Skeletal muscle cell (primary cell): ENCODE measurements at regions not wholly inside any gene's neighbourhood (a gene's known extent, or its start where the extent isn't known, plus 50 kb on each side); places are given as distances from the start of the nearest gene placed in this dataset.

Source experiments
- DNase-seq: peaks from one replicate; pipeline ENCODE4 v3.0.0-alpha.2; 2010; ENCODE audit warnings: low read depth
- H3K4me3 ChIP-seq: 2 replicates; pipeline ENCODE4 v1.5.1; 2011; ENCODE audit warnings: low read depth, mild to moderate bottlenecking, control low read depth, low read length, moderate library complexity

DNA sequence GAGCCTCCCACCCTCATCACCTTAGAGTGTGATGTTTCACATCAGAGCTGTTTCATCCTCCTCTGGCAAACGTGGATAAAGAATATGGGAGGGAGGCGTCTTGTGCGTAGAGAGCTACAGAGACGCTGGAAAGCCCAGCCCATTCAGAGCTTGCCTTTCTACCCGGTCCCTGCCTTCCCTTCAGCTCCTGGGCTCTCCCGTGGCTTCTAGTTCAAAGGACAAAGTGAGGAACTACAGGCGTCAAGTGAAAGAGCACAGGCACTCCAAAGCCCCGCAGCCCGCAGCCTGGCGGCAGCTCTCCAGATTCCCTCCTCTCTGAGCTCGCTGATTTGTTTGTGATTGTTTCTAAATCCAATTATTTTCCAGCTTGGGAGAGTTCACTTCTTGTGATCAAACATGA is 197.1 kb upstream of the IGF1R start:
- DNase-seq = no peak
- no peak overlapping the region for H3K4me3 ChIP-seq

DNA sequence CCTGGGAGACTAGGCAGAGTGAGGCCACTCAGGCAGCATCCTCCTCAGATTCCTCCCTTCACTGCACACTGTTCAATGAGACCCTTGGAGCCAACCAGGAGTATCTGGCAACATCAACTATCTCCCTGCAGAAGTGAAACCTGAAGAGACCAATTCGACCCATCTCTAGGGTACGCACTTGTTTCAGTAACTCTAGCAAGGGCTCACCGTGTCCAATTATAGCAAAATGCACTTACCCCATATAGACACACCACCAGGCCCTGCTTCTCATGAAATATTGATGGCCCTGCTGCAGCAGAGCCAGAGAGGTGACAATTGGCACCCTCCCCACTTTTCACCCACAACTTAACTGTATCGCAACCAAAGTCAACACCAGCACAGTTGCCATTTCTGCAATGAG is 196.1 kb upstream of the IGF1R start:
- DNase-seq = no peak
- no peak overlapping the region for H3K4me3 ChIP-seq

DNA sequence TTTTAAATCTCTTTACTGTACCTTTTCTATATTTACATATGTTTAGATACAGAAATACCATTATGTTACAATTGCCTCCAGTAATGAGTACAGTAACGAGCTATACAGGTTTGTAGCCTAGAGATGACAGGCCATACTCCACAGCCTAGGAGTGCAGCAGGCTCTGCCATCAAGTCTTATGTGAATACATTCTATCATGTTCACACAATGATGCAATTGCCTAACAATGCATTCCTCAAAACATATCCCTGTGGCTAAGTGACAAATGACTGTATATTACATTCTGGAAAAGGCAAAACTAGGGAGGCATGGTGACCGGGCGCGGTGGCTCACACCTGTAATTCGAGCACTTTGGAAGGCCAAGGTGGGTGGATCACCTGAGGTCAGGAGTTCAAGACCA is 192.4 kb upstream of the IGF1R start:
- H3K4me3 ChIP-seq = no peak overlapping the region

DNA sequence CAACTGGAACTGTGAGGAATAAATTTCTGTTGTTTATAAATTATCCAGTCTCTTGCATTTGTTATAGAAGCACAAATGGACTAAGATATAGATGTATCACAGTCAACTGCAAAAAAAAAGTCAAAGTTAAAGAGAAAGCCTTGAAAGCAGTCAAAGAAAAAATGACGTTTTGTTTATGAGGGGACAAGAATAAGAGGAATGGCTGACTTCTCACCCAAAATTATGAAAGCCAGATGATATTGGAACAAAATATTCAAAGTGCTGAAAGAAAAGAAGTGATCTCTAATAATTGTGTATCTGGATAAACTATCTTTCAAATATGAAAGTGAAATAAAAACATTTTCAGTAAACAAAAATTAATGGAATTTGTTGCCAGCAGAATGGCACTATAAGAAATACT is 171.8 kb upstream of the IGF1R start:
- no peak overlapping the region for H3K4me3 ChIP-seq
- DNase-seq = no peak

More for the DNA sequence above, 192.4 kb upstream of the IGF1R start:
- no peak for DNase-seq

DNA sequence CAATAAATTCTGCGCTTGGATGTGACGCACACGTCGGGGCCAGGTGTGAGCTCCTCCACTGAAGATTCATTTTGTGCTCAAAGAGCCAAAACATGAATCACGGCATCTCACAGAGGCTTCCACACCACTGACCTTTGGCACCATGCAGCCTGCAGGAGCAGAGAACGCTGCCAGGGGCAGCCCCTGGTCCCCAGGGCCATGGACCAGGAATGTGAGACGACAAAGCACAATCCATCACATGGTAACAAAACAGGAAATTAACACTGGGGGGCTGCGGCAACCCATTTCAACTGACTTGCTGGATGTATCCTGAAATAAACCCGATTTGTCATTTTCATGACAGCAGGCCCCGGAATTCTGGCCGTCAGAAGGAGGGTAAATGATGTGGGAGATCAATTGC is 167.5 kb upstream of the IGF1R start:
- H3K4me3 ChIP-seq = no peak overlapping the region
- DNase-seq = no peak

DNA sequence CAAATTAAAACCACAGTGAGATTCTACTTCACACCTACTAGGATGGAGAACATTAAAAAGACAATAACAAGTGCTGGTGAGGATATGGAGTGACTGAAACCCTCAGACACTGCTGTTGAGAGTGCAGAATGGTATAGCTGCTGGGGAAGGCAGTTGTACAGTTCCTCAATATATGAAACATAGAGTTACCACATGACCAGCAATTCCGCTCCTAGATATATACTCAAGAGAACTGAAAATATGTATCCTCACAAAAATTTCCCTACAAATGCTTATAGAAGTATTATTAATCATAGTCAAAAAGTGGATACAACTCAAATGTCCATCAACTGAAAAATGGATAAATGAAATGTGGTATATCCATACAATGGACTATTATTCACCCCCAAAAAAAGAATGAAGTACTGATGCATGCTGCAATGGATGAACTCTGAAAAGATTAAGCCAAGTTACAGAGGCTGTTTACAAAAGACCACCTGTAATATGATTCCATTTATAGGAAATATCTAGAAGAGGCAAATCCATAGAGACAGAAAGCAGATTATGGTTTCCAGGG is 164.7 kb upstream of the IGF1R start:
- H3K4me3 ChIP-seq = no peak overlapping the region

DNA sequence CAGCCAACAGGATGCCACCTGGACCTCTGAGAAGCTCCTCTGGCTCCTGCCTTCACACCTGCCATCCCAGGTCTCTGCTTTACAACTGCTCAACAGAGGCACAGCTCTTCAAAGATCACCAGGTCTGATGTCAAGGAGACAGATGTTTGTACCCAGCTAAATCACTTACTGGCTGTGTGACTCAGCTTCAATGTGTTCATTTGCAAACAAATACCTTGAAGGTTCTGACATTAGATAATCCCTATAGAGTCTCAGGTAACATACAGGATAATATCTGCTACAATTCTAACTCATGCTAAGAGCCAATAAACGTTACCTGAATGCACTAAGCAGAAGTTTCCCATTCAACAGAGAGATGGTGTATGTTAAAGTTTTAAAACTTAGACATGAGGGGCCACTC is 163.4 kb upstream of the IGF1R start:
- no peak overlapping the region for H3K4me3 ChIP-seq
- DNase-seq = no peak

More for the DNA sequence above, 164.7 kb upstream of the IGF1R start:
- DNase-seq = no peak

DNA sequence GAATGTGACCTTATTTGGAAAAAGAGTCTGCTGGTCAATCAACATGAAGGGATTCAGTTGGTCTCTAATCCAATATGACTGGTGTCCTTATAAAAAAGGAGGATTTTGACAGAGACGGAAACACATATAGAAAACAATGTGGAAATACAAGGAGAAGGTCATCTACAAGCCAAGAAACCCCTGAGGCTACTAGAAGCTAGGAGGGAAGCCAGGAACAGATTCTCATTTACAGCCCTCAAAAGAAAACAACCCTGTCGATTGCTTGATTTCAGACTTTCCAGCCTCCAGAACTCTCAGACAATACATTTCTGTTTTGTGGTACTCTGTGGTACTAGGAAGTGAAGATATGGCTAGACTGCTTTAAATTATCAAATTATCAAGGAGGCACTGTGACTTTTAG is 162.9 kb upstream of the IGF1R start:
- no peak overlapping the region for H3K4me3 ChIP-seq
- DNase-seq = no peak

DNA sequence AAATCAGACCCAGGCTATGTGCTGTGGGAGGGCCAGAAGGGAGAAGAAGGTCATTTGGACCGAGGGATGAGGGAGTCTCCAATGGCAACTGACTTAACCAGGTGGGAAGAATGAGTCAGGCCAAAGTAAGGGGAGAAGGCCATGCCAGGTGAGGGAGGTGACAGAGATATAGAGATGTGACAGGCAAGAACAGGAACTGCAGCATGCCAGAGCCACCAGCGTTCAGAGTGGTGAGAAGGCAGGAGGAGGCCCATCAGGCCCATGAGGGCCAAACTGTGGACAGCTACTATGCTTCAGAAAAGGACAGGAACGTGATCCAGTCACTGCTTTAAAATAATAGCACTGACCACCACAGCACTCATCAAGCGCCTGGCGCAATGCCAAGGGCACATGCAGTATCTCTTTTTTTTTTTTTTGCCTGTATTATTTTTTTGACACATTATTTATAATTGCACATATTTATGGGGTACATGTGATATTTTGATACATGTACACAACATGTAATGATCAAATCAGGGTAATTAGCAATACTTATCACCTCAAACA is 154.3 kb upstream of the IGF1R start:
- no peak for DNase-seq
- no peak overlapping the region for H3K4me3 ChIP-seq

DNA sequence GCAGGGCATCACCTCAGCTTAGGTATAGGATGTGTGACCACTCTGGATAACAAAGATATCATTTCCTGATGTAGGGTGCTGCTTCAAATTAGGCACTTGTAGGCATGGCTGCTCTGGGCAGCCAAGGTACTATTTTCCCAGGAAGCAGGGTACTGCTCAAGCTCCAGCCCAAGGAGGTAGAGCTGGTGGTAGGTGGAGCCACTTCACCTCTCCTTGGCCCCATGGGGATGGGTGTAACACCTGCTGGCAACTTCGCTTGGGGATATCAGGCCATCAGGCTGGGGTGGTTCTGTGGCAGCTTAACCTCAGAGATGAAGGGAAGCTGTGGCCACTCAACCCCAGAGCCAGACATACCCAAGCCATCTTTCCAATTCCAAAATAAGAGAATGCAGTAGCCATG is 147.1 kb upstream of the IGF1R start:
- H3K4me3 ChIP-seq = no peak overlapping the region
- DNase-seq = no peak

DNA sequence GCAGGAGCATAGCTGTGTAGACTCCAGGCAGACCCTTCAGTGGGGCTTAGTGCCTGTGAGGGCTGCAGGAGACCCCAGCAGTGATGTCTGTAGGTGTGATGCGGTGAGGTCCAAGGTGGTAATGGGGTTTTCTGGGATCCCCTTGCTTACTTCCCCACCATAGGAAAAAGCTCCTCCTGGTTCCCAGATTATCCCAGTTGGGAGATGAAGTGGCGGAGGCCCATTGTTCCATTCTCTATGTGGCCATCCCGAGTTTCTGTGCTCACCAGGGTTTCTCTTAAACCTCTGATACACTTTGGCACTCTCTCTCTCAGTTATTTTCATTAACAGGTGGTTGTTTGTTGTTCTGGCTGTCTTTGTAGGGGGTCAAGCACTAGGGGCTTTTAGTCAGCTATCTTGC is 146.7 kb upstream of the IGF1R start:
- no peak overlapping the region for H3K4me3 ChIP-seq
- no peak for DNase-seq

DNA sequence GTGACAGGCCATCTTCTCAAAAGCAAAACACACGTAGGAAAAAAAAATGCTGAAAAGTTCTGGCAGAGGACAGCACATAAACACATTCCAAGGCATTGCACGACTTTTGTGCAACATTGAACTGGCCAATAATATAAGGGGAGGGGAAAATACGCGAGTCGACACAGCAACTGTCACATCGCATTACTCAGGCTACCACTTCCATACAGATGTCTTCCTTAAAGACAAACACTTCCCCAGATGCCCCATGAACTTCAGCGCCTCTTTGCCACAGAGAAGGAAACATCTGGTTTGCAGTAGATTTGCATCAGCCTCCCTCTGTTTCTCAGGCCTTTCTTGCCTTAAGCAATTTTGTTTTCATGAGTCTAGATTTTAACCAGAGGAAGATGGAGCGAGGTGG is 144.4 kb upstream of the IGF1R start:
- no peak for DNase-seq
- H3K4me3 ChIP-seq = no peak overlapping the region

DNA sequence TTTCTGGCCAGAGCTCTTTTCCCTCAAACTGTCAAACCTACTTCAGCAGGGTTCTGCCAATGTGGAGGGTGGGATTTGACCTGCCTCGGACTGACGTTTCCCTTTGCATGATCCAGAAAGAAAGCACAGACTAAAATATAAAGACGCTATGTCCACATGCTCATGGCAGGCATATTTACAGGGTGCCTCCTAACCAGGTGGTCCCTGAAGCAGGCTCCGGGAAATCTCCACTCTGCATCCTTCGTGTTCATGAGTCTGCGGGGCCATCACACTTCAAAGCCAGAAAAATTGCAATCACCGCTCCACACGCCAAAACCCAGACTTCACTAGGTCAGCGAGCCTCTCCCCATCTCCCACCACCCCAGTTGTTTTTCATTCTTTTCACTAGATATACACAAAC is 143.3 kb upstream of the IGF1R start:
- no peak for DNase-seq
- H3K4me3 ChIP-seq = no peak overlapping the region

DNA sequence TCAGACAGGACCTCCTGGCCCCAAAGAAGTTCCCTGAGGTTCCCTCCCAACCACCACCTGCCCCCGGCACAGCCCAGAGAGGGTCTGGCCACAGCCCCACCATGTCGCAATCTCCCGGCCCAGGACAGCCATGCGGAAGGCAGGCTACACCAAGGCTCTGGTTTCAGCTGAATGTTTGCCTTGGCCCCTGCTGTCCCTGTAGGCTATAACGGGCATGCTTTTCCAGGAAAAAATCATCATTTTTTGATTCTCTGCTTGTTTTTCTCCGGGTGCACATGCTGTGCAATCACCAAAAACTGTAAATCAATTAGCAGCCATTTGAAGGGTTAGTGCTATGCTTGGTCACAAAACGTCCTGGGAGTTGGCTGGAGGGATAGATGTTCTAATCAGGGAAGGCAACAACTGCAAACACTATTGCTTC is 142.7 kb upstream of the IGF1R start:
- no peak for DNase-seq
- H3K4me3 ChIP-seq = no peak overlapping the region

DNA sequence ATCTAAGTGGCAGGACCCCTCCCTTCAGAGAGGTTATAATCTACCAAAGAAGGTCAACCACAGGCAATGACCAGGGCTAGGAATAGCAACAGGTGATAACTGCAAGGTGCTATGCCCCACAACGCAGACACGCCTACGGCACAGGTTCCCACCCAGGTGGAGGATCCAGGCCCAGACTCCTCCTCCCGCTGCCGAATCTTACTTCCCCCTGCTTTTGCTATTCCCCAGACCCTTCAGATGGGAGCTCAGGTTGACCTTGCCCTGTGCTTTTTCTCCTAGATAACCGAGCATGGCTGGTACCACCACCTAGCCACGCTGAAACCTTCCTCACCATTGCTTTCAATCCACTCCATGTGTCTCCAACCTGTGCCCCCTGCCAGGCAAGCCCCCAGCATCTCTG is 142.2 kb upstream of the IGF1R start:
- no peak for DNase-seq
- H3K4me3 ChIP-seq = no peak overlapping the region

DNA sequence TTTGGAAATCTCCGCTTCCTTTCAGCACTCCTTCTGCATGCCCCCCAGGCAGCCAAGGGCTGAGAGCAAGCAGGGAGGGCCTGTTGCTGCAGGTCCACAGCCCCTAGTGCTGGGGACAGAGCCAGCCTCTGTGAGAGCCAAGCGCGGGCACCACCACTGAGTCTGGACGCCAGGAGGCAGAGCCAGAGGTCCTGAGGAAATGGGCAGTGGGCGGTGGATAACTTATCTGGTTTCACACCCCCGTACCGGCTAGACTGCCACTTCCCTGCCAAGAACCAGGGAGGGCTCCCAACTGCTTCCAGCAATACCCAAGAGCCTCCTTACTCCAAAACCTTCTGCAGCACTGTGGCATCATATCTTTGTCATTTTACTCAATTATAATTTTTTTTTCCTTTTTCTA is 141.6 kb upstream of the IGF1R start:
- H3K4me3 ChIP-seq = no peak overlapping the region
- DNase-seq = no peak

DNA sequence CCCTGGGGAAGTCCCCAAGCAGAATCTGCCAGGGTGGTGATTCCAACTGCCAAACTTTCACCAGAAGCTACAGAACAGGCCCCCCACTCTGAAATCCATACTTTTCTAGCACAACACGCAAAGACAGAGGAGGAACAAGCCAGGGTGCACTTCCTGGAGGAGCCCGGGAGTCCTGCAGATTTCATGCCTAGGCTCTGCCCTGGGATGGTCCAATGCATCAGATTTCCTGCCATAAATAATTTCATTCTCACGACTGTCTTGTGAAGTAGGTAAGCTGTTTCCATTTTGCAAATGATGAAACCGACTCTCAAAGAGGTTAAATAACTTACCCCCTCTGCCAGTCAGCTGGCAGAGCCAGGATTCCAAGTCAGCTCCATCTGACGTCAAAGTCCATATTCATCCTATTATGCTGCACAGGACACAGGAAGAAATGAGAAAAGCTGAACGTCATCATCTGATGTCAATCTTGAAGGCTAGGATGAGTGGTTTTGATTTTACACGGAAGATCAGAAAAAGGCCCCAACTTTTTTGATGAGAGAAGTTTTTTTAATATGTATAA is 134.8 kb upstream of the IGF1R start:
- no peak overlapping the region for H3K4me3 ChIP-seq
- no peak for DNase-seq

DNA sequence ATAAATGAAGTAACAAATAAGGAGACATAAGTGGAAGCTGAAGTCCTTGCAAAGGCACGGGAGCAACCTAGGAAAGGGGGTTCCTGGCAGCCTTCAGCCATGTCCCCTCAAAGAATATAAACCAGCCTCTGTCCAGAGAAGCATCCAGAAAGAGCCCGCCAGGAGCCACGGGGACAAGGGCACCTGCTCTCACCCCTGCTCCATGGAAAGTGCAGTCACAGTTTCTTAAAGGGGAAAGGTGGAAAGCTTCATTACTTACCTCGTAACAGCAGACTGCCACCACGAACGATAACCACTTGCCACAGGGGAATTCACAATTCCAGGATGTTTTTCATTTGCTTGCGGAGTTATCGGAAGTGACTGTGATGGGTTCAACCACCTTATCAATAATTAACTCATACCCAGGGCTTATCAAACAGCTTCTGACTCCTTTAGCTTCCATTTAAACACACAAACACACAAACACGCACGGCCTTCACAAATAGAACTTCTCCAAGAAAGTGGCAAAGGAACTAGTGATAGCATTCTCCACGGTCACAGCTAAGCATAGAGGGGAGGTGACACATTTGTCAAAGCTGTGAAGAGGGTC is 134.2 kb upstream of the IGF1R start:
- H3K4me3 ChIP-seq = no peak overlapping the region
- DNase-seq = no peak

DNA sequence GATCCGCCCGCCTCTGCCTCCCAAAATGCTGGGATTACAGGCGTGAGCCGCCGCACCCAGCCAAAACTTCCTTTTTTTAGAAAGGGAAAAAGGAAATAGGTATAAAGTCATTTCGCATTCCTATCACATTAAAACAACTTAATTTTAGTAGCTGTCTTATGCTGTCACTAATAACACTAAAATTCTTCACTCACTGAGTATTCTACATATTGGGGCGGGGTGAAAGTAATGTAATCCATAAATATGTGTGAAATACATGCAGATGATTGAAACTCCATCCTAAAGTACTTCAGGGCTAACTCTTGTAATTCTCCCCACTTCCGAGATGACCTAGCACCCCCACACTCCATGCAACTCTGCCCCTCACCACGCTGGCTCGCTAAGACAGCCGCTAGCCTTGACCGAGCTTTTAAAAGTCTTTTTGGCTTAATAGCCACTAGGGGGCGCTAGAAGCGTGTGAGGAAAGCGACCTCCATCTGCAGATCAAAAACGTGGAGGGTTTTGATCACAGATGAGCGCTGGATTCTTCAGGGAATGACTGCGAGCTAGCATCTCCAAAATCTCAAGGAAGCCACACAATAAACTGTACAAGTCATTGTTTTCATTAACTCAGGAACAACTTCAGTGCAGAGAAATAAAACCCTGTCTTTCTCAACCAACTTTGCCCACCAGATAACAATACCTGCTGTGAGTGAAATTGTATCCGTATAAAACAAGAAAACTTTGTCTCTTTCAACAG is 129.3 kb upstream of the IGF1R start:
- no peak for DNase-seq
- no peak overlapping the region for H3K4me3 ChIP-seq

DNA sequence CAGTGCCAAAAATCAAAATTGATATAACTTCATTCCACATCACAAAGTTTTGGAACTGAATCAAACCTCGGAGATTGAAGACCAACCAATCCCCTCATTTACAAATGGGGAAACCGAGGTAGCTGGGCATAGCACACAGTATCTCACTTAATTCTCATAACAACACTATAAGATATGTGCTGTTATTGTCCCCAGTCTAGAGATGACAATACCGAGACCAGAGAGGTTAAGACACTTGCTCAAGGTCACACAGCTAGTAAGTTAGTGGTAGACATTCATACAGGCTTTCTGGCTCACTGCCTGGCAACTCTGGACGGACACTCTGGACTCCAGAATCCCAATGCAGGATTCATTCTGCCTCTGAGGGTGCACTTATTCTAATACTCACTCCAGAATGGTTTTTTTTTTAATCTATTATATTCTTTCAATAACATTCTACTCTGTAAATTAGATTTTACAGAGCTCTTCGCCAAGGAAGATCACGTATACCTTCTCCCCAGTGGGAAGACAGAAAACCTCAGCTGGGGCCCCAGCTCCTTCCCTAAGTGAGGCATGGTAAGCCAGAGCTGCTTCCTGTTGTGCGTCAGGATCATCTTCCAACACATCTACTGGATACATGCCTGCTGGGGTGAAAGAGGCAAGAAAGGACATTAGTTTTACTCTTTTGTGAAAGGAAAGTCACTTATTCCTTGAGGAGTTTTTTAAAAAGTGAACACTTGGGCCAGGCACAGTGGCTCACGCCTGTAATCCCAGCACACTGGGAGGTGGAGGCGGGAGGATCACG is 128.4 kb upstream of the IGF1R start:
- H3K4me3 ChIP-seq = no peak overlapping the region
- DNase-seq = no peak
